Karpas-422 (cell line): ENCODE measurements at regions not wholly inside any gene's neighbourhood (a gene's known extent, or its start where the extent isn't known, plus 50 kb on each side); places are given as distances from the start of the nearest gene placed in this dataset.

ENCODE experiments used
- DNase-seq: peaks from one replicate; pipeline ENCODE4 v3.0.0-alpha.2; 2015
- H2AFZ ChIP-seq: fragments of 200-600 bp; sonication (generic); 2 replicates; pipeline ENCODE4 v1.6.1; 2014; ENCODE audit warnings: antibody characterized with exemption, low read length, mixed read lengths
- H3K27ac ChIP-seq: fragments of 200-600 bp; sonication (generic); 2 replicates; pipeline ENCODE4 v1.5.1; 2014; ENCODE audit warnings: mild to moderate bottlenecking, low read length, moderate library complexity
- H3K27me3 ChIP-seq: fragments of 200-600 bp; sonication (generic); 2 replicates; pipeline ENCODE4 v1.6.1; 2014; ENCODE audit warnings: low read length, mixed read lengths
- H3K36me3 ChIP-seq: fragments of 200-600 bp; sonication (generic); 2 replicates; pipeline ENCODE4 v1.6.1; 2014; ENCODE audit warnings: low read length, mixed read lengths; ENCODE audit not compliant: insufficient read depth
- H3K4me1 ChIP-seq: fragments of 200-600 bp; sonication (generic); 2 replicates; pipeline ENCODE4 v1.6.1; 2014; ENCODE audit warnings: mild to moderate bottlenecking, low read length, mixed read lengths
- H3K4me2 ChIP-seq: fragments of 200-600 bp; sonication (generic); 2 replicates; pipeline ENCODE4 v1.6.1; 2014; ENCODE audit warnings: low read length, low read depth, mild to moderate bottlenecking; ENCODE audit not compliant: poor library complexity, severe bottlenecking
- H3K4me3 ChIP-seq: fragments of 200-600 bp; sonication (generic); 2 replicates; pipeline ENCODE4 v1.5.1; 2014; ENCODE audit warnings: mild to moderate bottlenecking, antibody characterized with exemption, low read length, mixed read lengths
- H3K79me2 ChIP-seq: fragments of 200-600 bp; sonication (generic); 2 replicates; pipeline ENCODE4 v1.6.1; 2014; ENCODE audit warnings: mild to moderate bottlenecking, low read length, mixed read lengths
- H3K9ac ChIP-seq: fragments of 200-600 bp; sonication (generic); 2 replicates; pipeline ENCODE4 v1.6.0; 2014; ENCODE audit warnings: low read length
- H3K9me2 ChIP-seq: fragments of 200-600 bp; sonication (generic), shearing (Covaris generic); replicated peaks from 2 replicates; pipeline ENCODE4 v1.6.0; 2014; ENCODE audit warnings: mild to moderate bottlenecking, low read length, moderate library complexity; ENCODE audit not compliant: insufficient read depth
- H3K9me3 ChIP-seq: fragments of 300-700, 200-600 bp; sonication (generic); 2 replicates; pipeline ENCODE4 v1.6.1; 2014; ENCODE audit warnings: low read length, mixed read lengths
- H4K20me1 ChIP-seq: fragments of 200-600 bp; sonication (generic); 2 replicates; pipeline ENCODE4 v1.6.1; 2014; ENCODE audit warnings: mild to moderate bottlenecking, antibody characterized with exemption, low read length, low read depth; ENCODE audit not compliant: insufficient read depth

DNA sequence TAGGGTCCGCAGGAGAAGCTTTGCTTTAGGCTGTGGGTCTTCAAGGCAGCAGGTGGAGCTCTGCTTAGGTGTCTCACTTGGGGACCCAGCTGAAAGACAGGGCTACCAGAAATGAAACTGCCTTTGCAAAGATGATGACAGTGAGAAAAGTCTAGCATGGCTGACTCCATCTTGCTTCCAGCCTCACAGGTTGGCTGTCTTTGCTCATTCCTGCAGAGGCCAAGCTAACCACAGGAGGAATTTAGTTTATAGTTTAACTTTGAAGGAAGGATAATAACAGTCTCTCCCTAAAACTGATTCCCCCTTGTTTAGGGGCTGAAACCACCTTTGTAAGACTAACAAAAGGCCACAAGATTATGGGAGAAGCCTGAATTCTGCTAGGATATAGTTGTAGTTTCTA is 252.4 kb downstream of the UQCRFS1 start:
- Histone ChIP-seq H3K36me3 (no peaks in the 10 kb centered on the region), H3K27me3 (no peaks in the 10 kb centered on the region), H3K27ac (no peak overlapping the region), H3K9ac (no peak overlapping the region), H3K9me2 (no peaks in the 10 kb centered on the region; the same call in 1 of the 2 replicates), H4K20me1 (no peaks in the 10 kb centered on the region), H2AFZ (no peak overlapping the region), H3K4me2 (no peak overlapping the region), H3K79me2 (no peaks in the 10 kb centered on the region), H3K4me3 (no peak overlapping the region), H3K9me3 (no peaks in the 10 kb centered on the region), H3K4me1 (no peaks in the 10 kb centered on the region)
- no peak for DNase-seq

DNA sequence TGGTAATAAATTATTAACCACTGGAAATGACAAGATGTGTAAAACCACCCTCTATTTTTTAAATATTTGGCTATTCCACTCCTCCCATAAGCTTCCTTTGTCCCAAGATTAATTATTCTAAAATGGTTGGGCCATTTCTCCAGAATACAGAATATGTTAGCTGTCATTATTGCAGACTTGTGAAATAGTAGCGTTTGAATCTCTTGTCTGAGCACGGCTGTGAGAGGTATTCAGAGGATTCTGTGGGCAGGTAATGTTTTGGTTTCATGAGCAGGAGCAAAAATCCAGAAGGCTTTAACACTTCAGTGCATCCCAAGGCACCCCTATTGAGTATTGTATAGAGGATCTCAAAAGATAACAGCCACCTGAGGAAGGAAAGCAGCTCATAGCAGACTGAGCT is 256.0 kb downstream of the UQCRFS1 start:
- Histone ChIP-seq H2AFZ (no peak overlapping the region), H3K9ac (no peak overlapping the region), H3K27me3 (no peaks in the 10 kb centered on the region), H4K20me1 (no peaks in the 10 kb centered on the region), H3K79me2 (no peaks in the 10 kb centered on the region), H3K9me3 (no peaks in the 10 kb centered on the region; the same call in 1 of the 2 replicates), H3K9me2 (no peaks in the 10 kb centered on the region; the same call in 1 of the 2 replicates), H3K27ac (no peak overlapping the region), H3K4me1 (no peaks in the 10 kb centered on the region), H3K4me3 (no peak overlapping the region), H3K36me3 (no peaks in the 10 kb centered on the region), H3K4me2 (no peak overlapping the region)
- DNase-seq: no peak

DNA sequence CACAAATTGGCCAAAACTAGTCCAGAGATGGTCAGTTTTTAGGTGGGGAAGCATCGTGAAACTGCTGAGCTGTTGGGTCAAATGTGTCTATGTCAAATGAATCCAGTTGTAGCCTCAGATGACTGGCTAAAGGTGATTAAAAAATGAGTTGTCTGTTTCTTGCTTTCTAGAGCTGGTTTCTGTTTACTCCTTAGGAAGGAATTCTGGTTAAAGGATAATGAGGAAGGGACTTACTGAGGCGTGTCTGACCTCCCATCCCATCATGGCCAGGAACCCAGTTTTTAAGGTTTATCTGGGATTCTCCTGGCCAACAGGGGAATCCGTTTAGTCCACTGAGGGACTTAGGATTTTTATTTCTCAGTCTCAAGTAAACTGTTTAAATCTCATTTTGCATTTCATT is 256.5 kb downstream of the UQCRFS1 start:
- Histone ChIP-seq H3K36me3 (no peaks in the 10 kb centered on the region), H3K4me1 (no peaks in the 10 kb centered on the region), H2AFZ (no peak overlapping the region), H4K20me1 (no peaks in the 10 kb centered on the region), H3K9ac (no peak overlapping the region), H3K4me3 (no peak overlapping the region), H3K27me3 (no peaks in the 10 kb centered on the region), H3K4me2 (no peak overlapping the region), H3K79me2 (no peaks in the 10 kb centered on the region), H3K9me3 (no peaks in the 10 kb centered on the region; the same call in 1 of the 2 replicates), H3K27ac (no peak overlapping the region), H3K9me2 (no peaks in the 10 kb centered on the region)
- DNase-seq: no peak

DNA sequence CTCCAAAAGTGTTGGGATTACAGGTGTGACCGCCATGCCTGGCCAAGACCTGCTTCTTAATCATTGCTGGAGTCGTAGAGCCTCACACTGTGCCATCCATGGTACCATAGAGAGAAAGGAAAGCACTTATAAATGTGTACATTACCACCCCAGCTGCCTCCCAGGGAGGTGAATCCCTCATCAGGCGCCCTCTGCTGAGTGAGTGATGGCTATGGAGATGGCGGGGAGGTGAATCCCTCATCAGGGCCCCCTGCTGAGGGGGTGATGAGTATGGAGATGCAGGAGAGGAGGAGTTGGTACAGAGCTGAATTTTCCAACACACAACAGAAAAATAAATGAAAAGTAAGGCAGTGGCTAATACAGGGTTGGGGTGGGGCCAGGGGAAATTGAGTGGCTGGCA is 263.4 kb downstream of the UQCRFS1 start:
- Histone ChIP-seq H3K36me3 (no peaks in the 10 kb centered on the region), H3K4me3 (no peak overlapping the region), H3K9me3 (no peaks in the 10 kb centered on the region; the same call in 1 of the 2 replicates), H3K27ac (no peak overlapping the region), H3K27me3 (no peaks in the 10 kb centered on the region), H3K4me1 (no peaks in the 10 kb centered on the region), H3K79me2 (no peaks in the 10 kb centered on the region), H2AFZ (no peak overlapping the region), H4K20me1 (no peaks in the 10 kb centered on the region), H3K4me2 (no peak overlapping the region), H3K9ac (no peak overlapping the region), H3K9me2 (no peaks in the 10 kb centered on the region)
- DNase-seq: no peak

DNA sequence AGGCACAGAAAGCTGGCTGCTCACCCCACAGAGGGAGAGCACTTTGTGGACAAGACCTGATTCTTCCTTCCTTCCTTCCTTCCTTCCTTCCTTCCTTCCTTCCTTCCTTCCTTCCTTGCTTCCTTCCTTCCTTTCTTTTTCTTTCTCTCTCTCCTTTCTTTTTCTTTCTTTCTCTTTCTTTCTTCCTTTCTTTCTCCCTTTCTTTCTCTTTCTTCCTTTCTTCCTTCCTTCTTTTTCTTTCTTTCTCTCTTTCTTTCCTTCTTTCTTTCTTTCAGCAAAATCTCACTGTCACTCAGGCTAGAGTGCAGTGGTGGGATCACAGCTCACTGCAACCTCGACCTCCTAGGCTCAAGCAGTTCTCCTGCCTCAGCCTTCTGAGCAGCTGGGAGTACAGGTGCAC is 263.9 kb downstream of the UQCRFS1 start:
- no peaks in the 10 kb centered on the region for H3K79me2 ChIP-seq
- no peaks in the 10 kb centered on the region for H4K20me1 ChIP-seq
- H3K9ac ChIP-seq: no peak overlapping the region
- no peak for DNase-seq
- H3K27me3 ChIP-seq: no peaks in the 10 kb centered on the region
- H3K4me1 ChIP-seq: no peaks in the 10 kb centered on the region
- no peaks in the 10 kb centered on the region for H3K9me3 ChIP-seq
- no peaks in the 10 kb centered on the region for H3K9me2 ChIP-seq
- no peaks in the 10 kb centered on the region for H3K36me3 ChIP-seq
- H3K27ac ChIP-seq: no peak overlapping the region
- no peak overlapping the region for H3K4me3 ChIP-seq
- no peak overlapping the region for H2AFZ ChIP-seq
- no peak overlapping the region for H3K4me2 ChIP-seq

DNA sequence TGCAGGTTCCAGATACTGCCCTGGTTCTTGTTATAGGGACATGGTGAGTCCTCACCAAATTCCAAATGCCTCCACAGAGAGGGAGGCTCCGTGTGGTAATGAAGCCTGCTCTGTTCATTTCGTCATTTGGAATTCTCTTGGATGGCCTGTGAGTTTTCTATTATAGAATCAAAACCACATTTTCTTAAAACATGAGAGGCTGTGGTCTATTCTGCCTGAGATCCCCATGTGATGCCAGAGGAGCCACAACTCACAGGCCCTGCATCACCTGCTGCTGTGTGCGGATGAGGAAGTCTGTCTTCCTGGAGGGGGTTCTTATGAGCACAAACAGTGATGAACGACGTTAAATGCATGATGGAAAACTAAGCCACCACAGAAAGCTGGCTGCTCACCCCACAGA is 264.4 kb downstream of the UQCRFS1 start:
- no peak for DNase-seq
- Histone ChIP-seq H3K36me3 (no peaks in the 10 kb centered on the region), H3K4me1 (no peaks in the 10 kb centered on the region), H3K4me3 (no peak overlapping the region), H3K9me3 (no peaks in the 10 kb centered on the region), H3K9me2 (no peaks in the 10 kb centered on the region), H2AFZ (no peak overlapping the region), H4K20me1 (no peaks in the 10 kb centered on the region), H3K79me2 (no peaks in the 10 kb centered on the region), H3K27ac (no peak overlapping the region), H3K27me3 (no peaks in the 10 kb centered on the region), H3K9ac (no peak overlapping the region), H3K4me2 (no peak overlapping the region)

DNA sequence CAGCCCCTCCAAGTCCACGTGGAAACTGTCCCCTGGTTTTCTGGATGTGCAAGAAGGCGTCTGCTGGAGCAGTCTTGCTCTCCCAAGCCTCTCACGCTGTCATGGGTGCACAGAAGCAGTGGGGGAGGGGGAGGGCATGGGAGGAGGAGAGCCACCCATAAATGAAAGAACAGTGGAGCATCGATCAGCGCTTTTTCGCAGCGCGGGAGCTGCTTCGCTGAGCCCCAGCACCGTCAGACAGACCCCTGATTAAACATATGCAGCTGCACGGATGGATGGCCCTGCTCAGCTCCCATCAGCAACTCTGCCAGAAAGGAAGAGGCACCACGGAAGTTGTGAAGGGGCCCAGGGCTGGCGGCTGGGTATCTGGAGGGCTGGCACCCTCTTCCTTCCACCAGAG is 264.9 kb downstream of the UQCRFS1 start:
- Histone ChIP-seq H3K79me2 (no peaks in the 10 kb centered on the region), H3K27me3 (no peaks in the 10 kb centered on the region), H3K9me2 (no peaks in the 10 kb centered on the region), H3K36me3 (no peaks in the 10 kb centered on the region), H3K4me3 (no peak overlapping the region), H3K4me1 (no peaks in the 10 kb centered on the region), H3K9me3 (no peaks in the 10 kb centered on the region), H2AFZ (no peak overlapping the region), H3K9ac (no peak overlapping the region), H4K20me1 (no peaks in the 10 kb centered on the region), H3K4me2 (no peak overlapping the region), H3K27ac (no peak overlapping the region)
- DNase-seq: no peak

DNA sequence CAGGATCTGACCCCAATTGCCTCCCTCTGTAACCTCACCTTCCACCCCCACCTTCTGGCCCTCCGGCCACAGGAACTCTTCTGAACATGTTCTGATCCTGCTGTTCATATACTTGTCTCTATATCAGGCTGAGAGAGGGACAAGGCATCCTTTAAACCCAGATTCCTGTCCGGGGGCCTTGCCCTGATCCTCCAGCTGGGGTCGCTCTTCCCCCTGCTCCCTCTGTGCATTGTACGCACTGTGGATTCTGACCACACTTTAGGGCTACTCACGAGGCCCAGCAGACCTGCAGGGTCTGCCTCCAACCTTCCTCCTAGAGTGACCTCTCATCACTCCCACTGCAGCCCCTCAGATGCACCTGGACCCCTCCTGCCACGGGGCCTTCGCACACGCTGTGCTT is 269.3 kb downstream of the UQCRFS1 start:
- H3K27me3 ChIP-seq: no peaks in the 10 kb centered on the region
- H3K4me1 ChIP-seq: no peaks in the 10 kb centered on the region
- H3K9ac ChIP-seq: no peak overlapping the region
- H3K27ac ChIP-seq: no peak overlapping the region
- DNase-seq: peak; percentile 43
- H3K4me2 ChIP-seq: no peak overlapping the region
- H3K4me3 ChIP-seq: no peak overlapping the region
- H3K36me3 ChIP-seq: no peaks in the 10 kb centered on the region
- no peaks in the 10 kb centered on the region for H4K20me1 ChIP-seq
- H2AFZ ChIP-seq: no peak overlapping the region
- no peaks in the 10 kb centered on the region for H3K79me2 ChIP-seq
- H3K9me3 ChIP-seq: no peaks in the 10 kb centered on the region
- no peaks in the 10 kb centered on the region for H3K9me2 ChIP-seq

DNA sequence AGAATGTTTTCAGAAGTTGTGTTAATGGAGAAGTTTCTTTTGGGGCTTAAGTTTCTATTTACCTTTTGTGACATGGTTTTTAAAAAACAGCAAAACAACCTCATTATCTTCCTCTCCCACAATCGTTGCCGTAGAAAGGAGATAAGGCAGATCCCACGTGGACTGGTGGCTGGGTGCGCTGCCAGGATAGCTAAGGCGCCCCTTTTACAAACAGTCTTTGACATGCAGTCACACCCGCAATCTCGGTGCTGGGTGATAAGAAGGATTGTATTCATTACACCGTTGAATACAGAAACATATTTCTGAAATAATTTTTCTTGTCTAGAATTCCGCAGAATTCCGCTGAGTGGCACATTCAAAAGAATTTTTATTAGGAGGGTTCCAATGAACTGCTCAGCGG is 271.1 kb downstream of the UQCRFS1 start:
- Histone ChIP-seq H3K4me1 (no peaks in the 10 kb centered on the region), H3K9ac (no peak overlapping the region), H3K4me2 (no peak overlapping the region), H2AFZ (no peak overlapping the region), H3K36me3 (no peaks in the 10 kb centered on the region), H3K79me2 (no peaks in the 10 kb centered on the region), H3K27ac (no peak overlapping the region), H3K4me3 (no peak overlapping the region), H3K27me3 (no peaks in the 10 kb centered on the region), H4K20me1 (no peaks in the 10 kb centered on the region), H3K9me2 (no peaks in the 10 kb centered on the region), H3K9me3 (no peaks in the 10 kb centered on the region)
- DNase-seq: no peak
